ENCODE measurements at regions not wholly inside any gene's neighbourhood (a gene's known extent, or its start where the extent isn't known, plus 50 kb on each side); places are given as distances from the start of the nearest gene placed in this dataset.

GRCh38 chr13:97723655-97724054 lies 229.8 kb upstream of the IPO5 start:
- no peak for DNase-seq
- Histone ChIP-seq H3K27me3 (replicated peaks) (no peaks in the 10 kb centered on the region), H3K36me3 (replicated peaks) (no peaks in the 10 kb centered on the region), H3K4me3 (ENCODE audit: low read depth, low read length) (no peak overlapping the region), H3K27ac (no peak overlapping the region)
- no peak for TF ChIP-seq CTCF (IDR thresholded peaks at IDR 0.05; ENCODE audit: low read depth, low read length, missing control alignments)
- in situ Hi-C loops (cut with HindIII; ENCODE audit: low pct_ligation_motif_present, low sequenced_read_pairs), result no loop called here

GRCh38 chr13:97724450-97724849 lies 229.0 kb upstream of the IPO5 start:
- DNase-seq, result no peak
- no peak for TF ChIP-seq CTCF (IDR thresholded peaks at IDR 0.05; ENCODE audit: low read depth, low read length, missing control alignments)
- no peak overlapping the region for H3K4me3 ChIP-seq (ENCODE audit: low read depth, low read length)
- in situ Hi-C loops (cut with HindIII; ENCODE audit: low pct_ligation_motif_present, low sequenced_read_pairs), result no loop called here
- H3K27ac ChIP-seq, result no peak overlapping the region
- no peaks in the 10 kb centered on the region for H3K27me3 ChIP-seq (replicated peaks)
- no peaks in the 10 kb centered on the region for H3K36me3 ChIP-seq (replicated peaks)

- no peak for TF ChIP-seq CTCF (IDR thresholded peaks at IDR 0.05; ENCODE audit: low read depth, low read length, missing control alignments)
- no peak for DNase-seq
- Histone ChIP-seq H3K27me3 (replicated peaks) (no peaks in the 10 kb centered on the region), H3K36me3 (replicated peaks) (no peaks in the 10 kb centered on the region), H3K27ac (no peak overlapping the region), H3K4me3 (ENCODE audit: low read depth, low read length) (no peak overlapping the region)
- in situ Hi-C loops (cut with HindIII; ENCODE audit: low pct_ligation_motif_present, low sequenced_read_pairs), result no loop called here
Observed at GRCh38 chr13:97726664-97727280, 226.7 kb upstream of the IPO5 start.

- in situ Hi-C loops (cut with HindIII; ENCODE audit: low pct_ligation_motif_present, low sequenced_read_pairs), result no loop called here
- Histone ChIP-seq H3K4me3 (ENCODE audit: low read depth, low read length) (no peak overlapping the region), H3K36me3 (replicated peaks) (no peaks in the 10 kb centered on the region), H3K27ac (no peak overlapping the region), H3K27me3 (replicated peaks) (no peaks in the 10 kb centered on the region)
- no peak for DNase-seq
- TF ChIP-seq CTCF (IDR thresholded peaks at IDR 0.05; ENCODE audit: low read depth, low read length, missing control alignments), result no peak
Observed at GRCh38 chr13:97727991-97728390, 225.5 kb upstream of the IPO5 start.

GRCh38 chr13:97736436-97736835 lies 217.0 kb upstream of the IPO5 start:
- H3K36me3 ChIP-seq (replicated peaks), result no peaks in the 10 kb centered on the region
- DNase-seq, result no peak
- in situ Hi-C loops (cut with HindIII; ENCODE audit: low pct_ligation_motif_present, low sequenced_read_pairs), result no loop called here
- no peak overlapping the region for H3K4me3 ChIP-seq (ENCODE audit: low read depth, low read length)
- H3K27ac ChIP-seq, result no peak overlapping the region
- TF ChIP-seq CTCF (IDR thresholded peaks at IDR 0.05; ENCODE audit: low read depth, low read length, missing control alignments), result no peak
- no peaks in the 10 kb centered on the region for H3K27me3 ChIP-seq (replicated peaks)

GRCh38 chr13:97742084-97742483 lies 211.4 kb upstream of the IPO5 start:
- Histone ChIP-seq H3K27ac (no peak overlapping the region), H3K27me3 (replicated peaks) (no peaks in the 10 kb centered on the region), H3K36me3 (replicated peaks) (no peaks in the 10 kb centered on the region), H3K4me3 (ENCODE audit: low read depth, low read length) (no peak overlapping the region)
- no peak for TF ChIP-seq CTCF (IDR thresholded peaks at IDR 0.05; ENCODE audit: low read depth, low read length, missing control alignments)
- DNase-seq, result no peak
- in situ Hi-C loops (cut with HindIII; ENCODE audit: low pct_ligation_motif_present, low sequenced_read_pairs), result no loop called here

Data from brain microvascular endothelial cell (primary cell).